ENCODE measurements at regions not wholly inside any gene's neighbourhood (a gene's known extent, or its start where the extent isn't known, plus 50 kb on each side); places are given as distances from the start of the nearest gene placed in this dataset.

DNA sequence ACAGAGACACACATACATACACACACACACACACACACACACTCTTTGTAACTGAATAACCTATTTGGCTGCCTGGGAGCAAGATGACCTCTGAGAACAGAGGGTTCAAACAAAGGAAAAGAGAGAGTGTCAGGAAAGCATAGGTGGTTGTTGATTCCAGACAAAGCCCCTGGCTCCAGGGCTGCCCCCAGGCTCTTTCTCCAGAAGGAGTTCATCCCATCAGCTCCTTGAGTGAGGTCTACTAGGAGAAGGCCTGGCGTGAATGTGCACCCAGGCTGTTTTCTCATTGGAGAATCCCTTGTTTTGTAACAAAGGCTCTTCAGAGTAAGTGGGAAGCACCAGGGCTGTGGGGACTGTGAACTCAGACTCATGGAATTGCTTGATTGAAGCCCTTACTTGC is 151.9 kb downstream of the EMP1 start:
- DNase-seq (ENCODE audit: extremely low spot score): no peak
- TF ChIP-seq TARDBP (IDR thresholded peaks at IDR 0.05) (no peak), LEF1 (IDR thresholded peaks at IDR 0.05; ENCODE audit: borderline replicate concordance) (no peak), CTBP1 (IDR thresholded peaks at IDR 0.05; ENCODE audit: borderline replicate concordance) (no peak), SP1 (IDR thresholded peaks at IDR 0.05) (no peak), NFRKB (IDR thresholded peaks at IDR 0.05) (no peak), FOXA1 (IDR thresholded peaks at IDR 0.05) (no peak), ARNT (IDR thresholded peaks at IDR 0.05) (no peak), ZNF384 (IDR thresholded peaks at IDR 0.05) (no peak), SUZ12 (IDR thresholded peaks at IDR 0.05) (no peak), BHLHE40 (IDR thresholded peaks at IDR 0.05; ENCODE audit: borderline replicate concordance) (no peak)
- POLR2A ChIA-PET: no interaction called here
- CTCF ChIA-PET: no interaction called here

DNA sequence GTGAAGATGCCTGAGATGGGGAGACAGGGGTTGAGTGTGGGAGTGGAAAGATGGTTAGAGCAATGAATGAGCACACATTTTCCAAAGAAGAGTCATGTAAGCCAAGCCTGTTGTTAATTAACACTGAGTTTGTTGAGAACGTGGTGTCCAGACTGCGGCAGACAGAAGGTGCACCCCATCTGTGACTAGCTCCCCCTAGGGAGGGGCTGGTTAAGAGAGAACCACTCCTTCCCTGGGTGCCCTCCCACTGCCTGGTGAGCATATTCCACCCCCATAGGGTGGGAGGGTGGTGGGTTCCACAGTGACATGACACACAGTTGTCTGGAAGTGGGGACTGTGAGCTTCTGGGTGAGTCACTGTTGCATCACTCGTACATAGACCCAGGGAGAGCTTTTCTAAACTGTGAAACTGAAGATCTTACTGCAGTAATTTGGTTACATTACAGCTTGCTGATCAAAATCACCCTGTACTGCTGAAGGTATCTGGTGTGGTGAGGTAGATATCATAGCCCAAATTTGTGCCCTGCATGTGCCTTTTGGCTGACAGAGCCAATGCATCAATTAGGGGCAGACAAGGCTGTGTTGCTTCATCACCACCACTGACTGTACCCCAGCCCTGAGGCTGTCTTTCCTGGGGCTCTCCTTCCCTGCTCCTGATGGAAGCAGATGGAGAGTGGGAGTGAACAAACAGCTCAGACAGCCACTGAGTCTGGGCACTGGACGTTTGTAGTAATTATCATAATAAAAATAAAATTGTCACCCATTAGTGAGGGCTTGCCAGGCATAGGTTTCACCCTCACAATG is 150.9 kb downstream of the EMP1 start:
- TF ChIP-seq L3MBTL2 (conservative IDR thresholded peaks at IDR 0.05) (no peak), SUZ12 (IDR thresholded peaks at IDR 0.05) (no peak), FOXK2 (IDR thresholded peaks at IDR 0.05) (no peak)
- ChIA-PET POLR2A (no interaction called here), CTCF (no interaction called here)
- DNase-seq (ENCODE audit: extremely low spot score): no peak

DNA sequence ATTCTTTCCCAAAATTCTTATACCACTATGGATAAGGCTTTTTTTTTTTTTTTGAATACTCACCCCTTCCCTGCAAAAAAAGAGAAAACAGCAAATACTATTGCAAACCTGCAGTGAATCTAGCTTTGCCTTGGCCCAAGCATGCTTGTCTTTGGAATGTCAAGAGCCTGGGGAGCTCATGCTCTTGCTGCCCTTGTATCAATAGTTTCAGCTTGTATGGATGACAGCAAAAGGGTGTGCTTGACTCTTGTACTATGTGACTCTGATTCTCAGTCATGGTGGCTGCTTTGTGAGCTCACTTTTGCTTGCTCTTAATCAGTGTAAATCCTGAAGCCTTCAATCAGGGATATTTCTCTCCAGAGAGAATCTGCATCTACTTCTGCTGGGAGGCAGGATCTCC is 149.2 kb downstream of the EMP1 start:
- ChIA-PET CTCF (interaction anchor here (1.1 to 1.3 kb wide), 2 partner anchors 67 to 90 kb away, joined by 3 to 5 read pairs; no protein-coding TSS in a partner anchor), POLR2A (no interaction called here)
- no peak for TF ChIP-seq TARDBP (IDR thresholded peaks at IDR 0.05)
- TF ChIP-seq ELF4 (IDR thresholded peaks at IDR 0.05): no peak
- TF ChIP-seq BHLHE40 (IDR thresholded peaks at IDR 0.05; ENCODE audit: borderline replicate concordance): no peak
- TF ChIP-seq FOXM1 (IDR thresholded peaks at IDR 0.05; ENCODE audit: borderline replicate concordance): no peak
- no peak for TF ChIP-seq FOXA1 (IDR thresholded peaks at IDR 0.05)
- no peak for TF ChIP-seq HDGF (IDR thresholded peaks at IDR 0.05; ENCODE audit: borderline replicate concordance)
- no peak for TF ChIP-seq LEF1 (IDR thresholded peaks at IDR 0.05; ENCODE audit: borderline replicate concordance)
- TF ChIP-seq L3MBTL2 (conservative IDR thresholded peaks at IDR 0.05): no peak
- TF ChIP-seq SP1 (IDR thresholded peaks at IDR 0.05): no peak
- TF ChIP-seq ARNT (IDR thresholded peaks at IDR 0.05): no peak
- TF ChIP-seq, protein P1, sequence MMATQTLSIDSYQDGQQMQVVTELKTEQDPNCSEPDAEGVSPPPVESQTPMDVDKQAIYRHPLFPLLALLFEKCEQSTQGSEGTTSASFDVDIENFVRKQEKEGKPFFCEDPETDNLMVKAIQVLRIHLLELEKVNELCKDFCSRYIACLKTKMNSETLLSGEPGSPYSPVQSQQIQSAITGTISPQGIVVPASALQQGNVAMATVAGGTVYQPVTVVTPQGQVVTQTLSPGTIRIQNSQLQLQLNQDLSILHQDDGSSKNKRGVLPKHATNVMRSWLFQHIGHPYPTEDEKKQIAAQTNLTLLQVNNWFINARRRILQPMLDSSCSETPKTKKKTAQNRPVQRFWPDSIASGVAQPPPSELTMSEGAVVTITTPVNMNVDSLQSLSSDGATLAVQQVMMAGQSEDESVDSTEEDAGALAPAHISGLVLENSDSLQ (IDR thresholded peaks at IDR 0.05): no peak
- no peak for TF ChIP-seq CTBP1 (IDR thresholded peaks at IDR 0.05; ENCODE audit: borderline replicate concordance)
- TF ChIP-seq ZNF384 (IDR thresholded peaks at IDR 0.05): no peak
- no peak for TF ChIP-seq FOXK2 (IDR thresholded peaks at IDR 0.05)
- no peak for TF ChIP-seq SUZ12 (IDR thresholded peaks at IDR 0.05)
- TF ChIP-seq NFRKB (IDR thresholded peaks at IDR 0.05): no peak
- no peak for DNase-seq (ENCODE audit: extremely low spot score)

DNA sequence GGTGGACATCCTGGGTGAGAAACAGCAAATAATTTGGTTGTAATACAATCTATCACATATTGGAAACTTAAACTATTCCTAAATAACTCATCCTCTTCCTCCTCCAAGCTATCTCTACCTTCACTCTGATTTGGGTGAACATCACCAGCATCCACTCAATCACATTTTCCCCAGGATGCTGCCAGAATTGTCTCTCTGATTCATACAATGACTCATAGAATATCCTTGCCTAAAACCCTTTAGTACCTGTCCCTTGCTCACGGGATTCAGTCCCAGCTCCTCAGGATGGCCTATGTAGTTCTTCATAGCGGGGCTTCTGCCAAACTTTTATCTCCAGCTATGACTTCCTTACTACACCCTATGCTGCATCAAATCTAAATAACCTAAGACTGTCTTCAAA is 146.8 kb downstream of the EMP1 start:
- ChIA-PET POLR2A (no interaction called here), CTCF (interaction anchor here (0.9 kb wide), 1 partner anchor 19 kb away, joined by 3 read pairs; no protein-coding TSS in a partner anchor)
- DNase-seq (ENCODE audit: extremely low spot score): no peak
- TF ChIP-seq FOXM1 (IDR thresholded peaks at IDR 0.05; ENCODE audit: borderline replicate concordance) (no peak), LEF1 (IDR thresholded peaks at IDR 0.05; ENCODE audit: borderline replicate concordance) (no peak), L3MBTL2 (conservative IDR thresholded peaks at IDR 0.05) (no peak), TARDBP (IDR thresholded peaks at IDR 0.05) (no peak), HDGF (IDR thresholded peaks at IDR 0.05; ENCODE audit: borderline replicate concordance) (no peak), CTBP1 (IDR thresholded peaks at IDR 0.05; ENCODE audit: borderline replicate concordance) (no peak), FOXA1 (IDR thresholded peaks at IDR 0.05) (no peak), FOXK2 (IDR thresholded peaks at IDR 0.05) (no peak), SP1 (IDR thresholded peaks at IDR 0.05) (no peak), ELF4 (IDR thresholded peaks at IDR 0.05) (no peak), NFRKB (IDR thresholded peaks at IDR 0.05) (no peak), ARNT (IDR thresholded peaks at IDR 0.05) (no peak), ZNF384 (IDR thresholded peaks at IDR 0.05) (no peak), SUZ12 (IDR thresholded peaks at IDR 0.05) (no peak), BHLHE40 (IDR thresholded peaks at IDR 0.05; ENCODE audit: borderline replicate concordance) (no peak)
- TF ChIP-seq, protein P1 (IDR thresholded peaks at IDR 0.05): no peak

DNA sequence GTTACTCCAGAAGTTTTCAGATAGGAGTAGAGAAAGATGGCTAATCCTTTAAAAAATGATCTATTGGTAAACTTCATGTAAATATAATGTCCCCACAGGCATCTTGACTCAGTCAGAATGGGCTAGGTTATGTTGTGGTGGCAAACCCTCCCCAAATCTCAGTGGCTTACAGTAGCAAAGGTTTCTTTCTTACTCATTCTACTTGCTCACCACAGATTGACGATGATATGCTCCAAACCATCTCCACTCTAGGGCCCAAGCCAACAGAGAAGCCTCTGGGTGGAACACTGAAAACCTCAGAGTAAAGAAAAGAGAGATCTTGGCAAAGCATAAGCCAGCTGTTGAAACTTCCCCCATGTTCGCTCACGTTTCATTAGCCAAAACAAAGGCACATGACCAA is 146.4 kb downstream of the EMP1 start:
- ChIA-PET POLR2A (no interaction called here), CTCF (interaction anchor here (0.9 kb wide), 1 partner anchor 19 kb away, joined by 3 read pairs; no protein-coding TSS in a partner anchor)
- TF ChIP-seq NFRKB (IDR thresholded peaks at IDR 0.05): no peak
- TF ChIP-seq, protein P1 (IDR thresholded peaks at IDR 0.05): no peak
- TF ChIP-seq CTBP1 (IDR thresholded peaks at IDR 0.05; ENCODE audit: borderline replicate concordance): no peak
- no peak for TF ChIP-seq ZNF384 (IDR thresholded peaks at IDR 0.05)
- TF ChIP-seq ARNT (IDR thresholded peaks at IDR 0.05): no peak
- no peak for TF ChIP-seq SUZ12 (IDR thresholded peaks at IDR 0.05)
- TF ChIP-seq TARDBP (IDR thresholded peaks at IDR 0.05): no peak
- no peak for DNase-seq (ENCODE audit: extremely low spot score)

DNA sequence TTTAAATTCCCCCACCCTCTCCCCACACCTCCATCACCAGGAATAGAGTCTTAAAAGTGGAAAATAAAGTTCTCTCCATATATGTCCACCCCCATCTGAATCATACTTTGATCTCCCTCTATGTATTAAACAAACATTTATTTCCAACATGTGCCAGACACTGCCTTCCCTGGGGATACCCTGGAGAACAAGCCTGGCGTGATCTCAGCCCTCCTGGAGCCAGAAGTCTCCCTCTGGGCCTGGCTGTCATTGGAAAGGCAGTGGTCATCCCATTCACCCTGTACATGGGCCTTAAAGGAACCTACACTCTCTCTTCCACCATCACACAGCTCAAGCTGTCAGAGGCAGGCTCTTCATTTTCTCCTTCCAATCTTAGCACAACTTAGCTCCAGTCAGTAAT is 143.6 kb downstream of the EMP1 start:
- POLR2A ChIA-PET: interaction anchor here (1.3 kb wide), 1 partner anchor 36 kb away, joined by 3 read pairs; no protein-coding TSS in a partner anchor
- no peak for DNase-seq (ENCODE audit: extremely low spot score)
- TF ChIP-seq BHLHE40 (IDR thresholded peaks at IDR 0.05; ENCODE audit: borderline replicate concordance) (no peak), ARNT (IDR thresholded peaks at IDR 0.05) (no peak), FOXK2 (IDR thresholded peaks at IDR 0.05) (no peak), FOXA1 (IDR thresholded peaks at IDR 0.05) (no peak), SP1 (IDR thresholded peaks at IDR 0.05) (no peak), FOXM1 (IDR thresholded peaks at IDR 0.05; ENCODE audit: borderline replicate concordance) (no peak), HDGF (IDR thresholded peaks at IDR 0.05; ENCODE audit: borderline replicate concordance) (no peak)
- TF ChIP-seq, protein P1 (IDR thresholded peaks at IDR 0.05): no peak
- CTCF ChIA-PET: interaction anchor here (0.6 to 0.7 kb wide), 2 partner anchors 11 to 62 kb away, joined by 3 read pairs; no protein-coding TSS in a partner anchor

Data from HEK293T (cell line).